Epithelial cell of esophagus (primary cell): ENCODE measurements at regions not wholly inside any gene's neighbourhood (a gene's known extent, or its start where the extent isn't known, plus 50 kb on each side); places are given as distances from the start of the nearest gene placed in this dataset.

ENCODE experiments used
- DNase-seq: peaks from one replicate; pipeline ENCODE4 v3.0.0; 2010; ENCODE audit warnings: low read depth
- H3K4me3 ChIP-seq: 2 replicates; pipeline ENCODE4 v1.5.1; 2011; ENCODE audit warnings: mild to moderate bottlenecking, low read length, control low read depth
- TF ChIP-seq, protein P1 (sequence below): IDR thresholded peaks from 2 replicates; pipeline ENCODE4 v1.5.1; 2011; ENCODE audit warnings: low read depth, mild to moderate bottlenecking, low read length, control low read depth, inconsistent platforms; ENCODE audit not compliant: insufficient read depth; ENCODE audit errors: missing control alignments

- TF ChIP-seq, protein P1, sequence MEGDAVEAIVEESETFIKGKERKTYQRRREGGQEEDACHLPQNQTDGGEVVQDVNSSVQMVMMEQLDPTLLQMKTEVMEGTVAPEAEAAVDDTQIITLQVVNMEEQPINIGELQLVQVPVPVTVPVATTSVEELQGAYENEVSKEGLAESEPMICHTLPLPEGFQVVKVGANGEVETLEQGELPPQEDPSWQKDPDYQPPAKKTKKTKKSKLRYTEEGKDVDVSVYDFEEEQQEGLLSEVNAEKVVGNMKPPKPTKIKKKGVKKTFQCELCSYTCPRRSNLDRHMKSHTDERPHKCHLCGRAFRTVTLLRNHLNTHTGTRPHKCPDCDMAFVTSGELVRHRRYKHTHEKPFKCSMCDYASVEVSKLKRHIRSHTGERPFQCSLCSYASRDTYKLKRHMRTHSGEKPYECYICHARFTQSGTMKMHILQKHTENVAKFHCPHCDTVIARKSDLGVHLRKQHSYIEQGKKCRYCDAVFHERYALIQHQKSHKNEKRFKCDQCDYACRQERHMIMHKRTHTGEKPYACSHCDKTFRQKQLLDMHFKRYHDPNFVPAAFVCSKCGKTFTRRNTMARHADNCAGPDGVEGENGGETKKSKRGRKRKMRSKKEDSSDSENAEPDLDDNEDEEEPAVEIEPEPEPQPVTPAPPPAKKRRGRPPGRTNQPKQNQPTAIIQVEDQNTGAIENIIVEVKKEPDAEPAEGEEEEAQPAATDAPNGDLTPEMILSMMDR: no peak
- DNase-seq: no peak
- H3K4me3 ChIP-seq: no peak overlapping the region
Observed at GRCh38 chr3:14279626-14280061, 101.0 kb downstream of the LSM3 start.

DNA sequence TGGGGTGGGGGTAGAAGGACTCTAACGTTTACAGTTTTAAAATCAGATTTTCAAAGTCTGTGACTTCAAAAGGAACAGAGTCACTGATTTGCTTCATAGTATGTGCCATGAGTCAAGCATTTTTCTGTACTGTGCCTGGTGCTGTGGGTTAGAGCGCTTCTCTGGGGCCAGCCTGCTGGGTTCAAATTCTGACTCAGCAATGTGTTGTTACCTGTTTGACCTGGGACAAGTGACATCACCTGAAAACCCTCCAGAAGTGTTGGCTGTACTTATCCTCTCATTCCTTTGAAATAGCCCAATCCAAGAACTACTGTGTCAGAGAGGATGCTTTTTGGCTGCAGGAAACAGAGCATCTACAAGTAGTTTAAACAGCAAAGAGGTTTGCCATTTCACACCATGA is 101.7 kb downstream of the LSM3 start:
- peak; percentile 84 for DNase-seq
- no peak overlapping the region for H3K4me3 ChIP-seq
- TF ChIP-seq, protein P1: no peak

GRCh38 chr3:14281053-14281452 is 102.4 kb downstream of the LSM3 start:
- no peak overlapping the region for H3K4me3 ChIP-seq
- TF ChIP-seq, protein P1: no peak
- no peak for DNase-seq

GRCh38 chr3:14282001-14282705 is 103.5 kb downstream of the LSM3 start:
- no peak for DNase-seq
- TF ChIP-seq, protein P1: no peak

DNA sequence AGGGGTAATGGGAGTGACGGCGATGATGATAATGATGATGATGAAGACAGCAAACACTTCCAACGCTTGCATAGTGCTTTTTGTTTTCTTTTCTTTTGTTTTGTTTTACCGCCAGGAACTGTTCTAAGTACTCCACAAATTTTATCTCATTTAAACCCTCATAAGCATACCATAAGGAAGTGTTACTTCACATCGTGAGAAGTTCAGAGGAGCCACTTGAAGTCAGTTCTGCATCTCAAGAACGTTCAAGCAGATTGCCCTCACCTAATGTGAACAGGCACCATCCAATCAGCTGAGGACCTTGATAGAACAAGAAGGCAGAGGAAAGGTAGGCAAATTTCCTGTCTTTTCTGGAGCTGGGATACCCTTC is 104.1 kb downstream of the LSM3 start:
- H3K4me3 ChIP-seq: no peak overlapping the region
- TF ChIP-seq, protein P1: no peak
- no peak for DNase-seq

More at GRCh38 chr3:14282001-14282705, 103.5 kb downstream of the LSM3 start:
- H3K4me3 ChIP-seq: no peak overlapping the region

DNA sequence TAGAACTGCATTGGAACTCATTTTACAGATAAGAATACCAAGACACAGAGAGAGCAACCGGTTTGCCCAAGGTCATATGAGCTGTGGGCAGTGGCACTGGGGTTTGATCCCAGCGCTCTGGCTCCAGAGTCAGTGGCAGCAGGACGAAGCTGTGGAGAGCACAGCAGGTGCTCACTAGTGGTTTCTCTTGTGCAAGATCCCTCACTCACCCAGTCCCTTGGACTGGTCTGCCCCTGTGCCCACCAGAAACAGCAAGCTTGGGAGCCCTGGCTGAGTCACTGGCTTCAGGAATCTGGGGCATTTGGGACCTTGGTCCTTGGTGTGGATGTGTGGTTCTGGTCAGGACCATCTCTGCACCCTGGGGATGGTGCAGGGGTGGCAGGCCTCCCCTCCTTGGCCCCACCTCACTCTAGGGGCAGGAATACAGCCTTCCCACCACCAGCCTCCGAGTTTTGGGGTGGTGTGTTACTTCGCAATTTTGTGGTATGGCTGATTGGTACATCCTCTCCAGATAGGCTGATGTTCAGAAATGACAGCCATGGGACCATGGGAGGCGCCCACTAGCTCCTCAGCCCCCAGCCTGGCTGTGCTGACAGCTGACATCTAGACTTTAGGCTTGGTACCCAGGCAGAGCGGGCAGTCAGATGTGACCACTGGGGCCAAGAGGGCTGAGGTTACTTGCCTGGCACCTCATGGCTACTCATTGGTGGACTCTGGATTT is 104.6 kb downstream of the LSM3 start:
- DNase-seq: no peak
- TF ChIP-seq, protein P1: no peak
- H3K4me3 ChIP-seq: no peak overlapping the region
